ENCODE measurements at regions not wholly inside any gene's neighbourhood (a gene's known extent, or its start where the extent isn't known, plus 50 kb on each side); places are given as distances from the start of the nearest gene placed in this dataset.

GRCh38 chr13:33963134-33963533 lies 145.2 kb downstream of the RFC3 start:
- CTCF ChIA-PET = no interaction called here
- POLR2A ChIA-PET = no interaction called here
- Histone ChIP-seq H3K36me3 (ENCODE audit: control insufficient read depth in 2 of 2, insufficient read depth in 1 of 2, low read length in 2 of 2) (no peaks in the 10 kb centered on the region), H3K27ac (ENCODE audit: extremely low read depth, low read depth, low read length) (no peak overlapping the region), H3K4me3 (ENCODE audit: low read depth, low read length) (no peak overlapping the region), H3K4me1 (ENCODE audit: control insufficient read depth, insufficient read depth, low read length) (no peaks in the 10 kb centered on the region), H3K9me3 (ENCODE audit: control insufficient read depth, insufficient read depth, low read depth, low read length) (no peaks in the 10 kb centered on the region)
- TF ChIP-seq PRDM4 (tag by site-specific recombination; IDR thresholded peaks at IDR 0.05) (no peak), ZNF571 (tag by site-specific recombination; IDR thresholded peaks at IDR 0.05) (no peak), ZNF560 (tag by site-specific recombination; IDR thresholded peaks at IDR 0.05; ENCODE audit: borderline replicate concordance) (no peak), ZNF768 (tag by site-specific recombination; IDR thresholded peaks at IDR 0.05) (no peak), ZNF514 (tag by site-specific recombination; IDR thresholded peaks at IDR 0.05) (no peak), ZSCAN18 (tag by site-specific recombination; IDR thresholded peaks at IDR 0.05) (no peak), GLI4 (tag by site-specific recombination; IDR thresholded peaks at IDR 0.05) (no peak), ZBTB20 (tag by site-specific recombination; IDR thresholded peaks at IDR 0.05) (no peak), ZNF701 (tag by site-specific recombination; IDR thresholded peaks at IDR 0.05) (no peak), YY1 (tag by site-specific recombination; IDR thresholded peaks at IDR 0.05) (no peak), WT1 (tag by site-specific recombination; IDR thresholded peaks at IDR 0.05) (no peak), ZNF623 (tag by site-specific recombination; IDR thresholded peaks at IDR 0.05) (no peak)

- POLR2A ChIA-PET = no interaction called here
- no peak for TF ChIP-seq ZNF768 (tag by site-specific recombination; IDR thresholded peaks at IDR 0.05)
- TF ChIP-seq ELK4 (IDR thresholded peaks at IDR 0.05; ENCODE audit: borderline replicate concordance, low read depth, low read length) = no peak
- TF ChIP-seq ZNF174 (tag by site-specific recombination; IDR thresholded peaks at IDR 0.05) = no peak
- TF ChIP-seq ZNF544 (tag by site-specific recombination; IDR thresholded peaks at IDR 0.05) = no peak
- no peak for TF ChIP-seq ZNF596 (tag by site-specific recombination; IDR thresholded peaks at IDR 0.05)
- TF ChIP-seq SCRT1 (tag by site-specific recombination; IDR thresholded peaks at IDR 0.05; ENCODE audit: borderline replicate concordance) = no peak
- TF ChIP-seq SP3 (tag by site-specific recombination; IDR thresholded peaks at IDR 0.05) = no peak
- TF ChIP-seq AEBP2 (tag by site-specific recombination; IDR thresholded peaks at IDR 0.05; ENCODE audit: borderline replicate concordance) = no peak
- TF ChIP-seq ZNF777 (tag by site-specific recombination; IDR thresholded peaks at IDR 0.05; ENCODE audit: borderline replicate concordance) = no peak
- no peak for TF ChIP-seq ZNF221 (tag by site-specific recombination; IDR thresholded peaks at IDR 0.05; ENCODE audit: borderline replicate concordance)
- no peak for TF ChIP-seq ZNF175 (tag by site-specific recombination; IDR thresholded peaks at IDR 0.05)
- no peak for TF ChIP-seq REST (tag by site-specific recombination; IDR thresholded peaks at IDR 0.05)
- no peak for TF ChIP-seq EGR2 (tag by site-specific recombination; IDR thresholded peaks at IDR 0.05; ENCODE audit: low read depth)
- TF ChIP-seq ZNF776 (tag by site-specific recombination; IDR thresholded peaks at IDR 0.05; ENCODE audit: borderline replicate concordance) = no peak
- no peak for TF ChIP-seq ZNF48 (tag by site-specific recombination; IDR thresholded peaks at IDR 0.05)
- no peak for TF ChIP-seq ZNF701 (tag by site-specific recombination; IDR thresholded peaks at IDR 0.05)
- no peak for TF ChIP-seq PRDM1 (tag by site-specific recombination; IDR thresholded peaks at IDR 0.05)
- TF ChIP-seq KLF9 (tag by site-specific recombination; IDR thresholded peaks at IDR 0.05; ENCODE audit: low read depth) = no peak
- Histone ChIP-seq H3K36me3 (ENCODE audit: control insufficient read depth in 2 of 2, insufficient read depth in 1 of 2, low read length in 2 of 2) (no peaks in the 10 kb centered on the region), H3K9me3 (ENCODE audit: control insufficient read depth, insufficient read depth, low read depth, low read length) (no peaks in the 10 kb centered on the region), H3K4me1 (ENCODE audit: control insufficient read depth, insufficient read depth, low read length) (no peaks in the 10 kb centered on the region), H3K4me3 (ENCODE audit: low read depth, low read length) (no peak overlapping the region), H3K27ac (ENCODE audit: extremely low read depth, low read depth, low read length) (no peak overlapping the region)
- CTCF ChIA-PET = no interaction called here
These were observed 145.9 kb downstream of the RFC3 start for GRCh38 chr13:33963895-33964294.
